WTC11 (cell line): ENCODE measurements at regions not wholly inside any gene's neighbourhood (a gene's known extent, or its start where the extent isn't known, plus 50 kb on each side); places are given as distances from the start of the nearest gene placed in this dataset.
"Not testable (repeated sequence)": the region's sequence is repeated elsewhere in the genome, so short reads cannot be mapped to it uniquely, and the experiment has no call there.

ENCODE experiments used
- CREM ChIP-seq: sonication (generic); formaldehyde crosslinking; IDR thresholded peaks from 2 replicates; pipeline ENCODE4 v1.8.1; 2022; ENCODE audit warnings: mild to moderate bottlenecking, missing genetic modification reagents, moderate library complexity
- CTCF ChIP-seq: fragments of 200-600 bp; IDR thresholded peaks from 2 replicates; pipeline ENCODE4 v1.8.0; 2022; ENCODE audit warnings: antibody characterized with exemption
- NR1H2 ChIP-seq: sonication (generic); formaldehyde crosslinking; IDR thresholded peaks from 2 replicates; pipeline ENCODE4 v1.9.0; 2021; ENCODE audit warnings: mild to moderate bottlenecking, moderate library complexity, missing genetic modification reagents
- SP1 ChIP-seq: sonication (generic); formaldehyde crosslinking; conservative IDR thresholded peaks from 2 replicates; pipeline ENCODE4 v1.8.1; 2022; ENCODE audit warnings: missing genetic modification reagents
- STAT6 ChIP-seq: sonication (generic); formaldehyde crosslinking; conservative IDR thresholded peaks from 2 replicates; pipeline ENCODE4 v1.8.1; 2023; ENCODE audit warnings: mild to moderate bottlenecking, low read depth, missing genetic modification reagents, moderate library complexity
- ZBTB43 ChIP-seq: sonication (generic); formaldehyde crosslinking; IDR thresholded peaks from 2 replicates; pipeline ENCODE4 v1.8.1; 2023; ENCODE audit warnings: mild to moderate bottlenecking, missing genetic modification reagents
- ZNF232 ChIP-seq: sonication (generic); formaldehyde crosslinking; IDR thresholded peaks from 2 replicates; pipeline ENCODE4 v1.8.0; 2022; ENCODE audit warnings: mild to moderate bottlenecking, missing genetic modification reagents

- TF ChIP-seq NR1H2; CTCF; SP1 (CRISPR knock-in tag); CREM; ZNF232; STAT6 (CRISPR knock-in tag); ZBTB43: not testable (repeated sequence)
Observed at GRCh38 chr10:25844716-25845115, 89.3 kb upstream of the MYO3A start.
